Hepatocyte (in vitro differentiated cells): ENCODE measurements at regions not wholly inside any gene's neighbourhood (a gene's known extent, or its start where the extent isn't known, plus 50 kb on each side); places are given as distances from the start of the nearest gene placed in this dataset.

Experiments
- DNase-seq: peaks from one replicate; pipeline ENCODE4 v3.0.0-alpha.2; 2016; ENCODE audit warnings: low spot score
- H2AFZ ChIP-seq: fragments of 200-600 bp; sonication (generic); 2 replicates; pipeline ENCODE4 v1.6.0; 2016; ENCODE audit warnings: antibody characterized with exemption, mild to moderate bottlenecking
- H3K27ac ChIP-seq: fragments of 200-600 bp; sonication (generic); 2 replicates; pipeline ENCODE4 v1.5.1; 2016; ENCODE audit warnings: mild to moderate bottlenecking
- H3K27me3 ChIP-seq: fragments of 200-600 bp; sonication (generic); 2 replicates; pipeline ENCODE4 v1.6.1; 2016
- H3K36me3 ChIP-seq: fragments of 200-600 bp; sonication (generic); replicated peaks from 2 replicates; pipeline ENCODE4 v1.5.1; 2016; ENCODE audit warnings: low read depth; ENCODE audit not compliant: insufficient read depth
- H3K4me1 ChIP-seq: fragments of 200-600 bp; sonication (generic); 2 replicates; pipeline ENCODE4 v1.5.1; 2016; ENCODE audit warnings: mild to moderate bottlenecking, moderate library complexity; ENCODE audit not compliant: insufficient read depth
- H3K4me2 ChIP-seq: fragments of 200-600 bp; sonication (generic); 2 replicates; pipeline ENCODE4 v1.6.0; 2016
- H3K4me3 ChIP-seq: fragments of 200-600 bp; sonication (generic); 2 replicates; pipeline ENCODE4 v1.5.1; 2016; ENCODE audit warnings: mild to moderate bottlenecking
- H3K79me2 ChIP-seq: fragments of 200-600 bp; sonication (generic); 2 replicates; pipeline ENCODE4 v1.6.0; 2017; ENCODE audit warnings: mild to moderate bottlenecking
- H3K9me2 ChIP-seq: fragments of 200-600 bp; sonication (generic); replicated peaks from 2 replicates; pipeline ENCODE4 v1.6.0; 2017; ENCODE audit warnings: mild to moderate bottlenecking; ENCODE audit not compliant: insufficient read depth
- H3K9me3 ChIP-seq: fragments of 200-600 bp; sonication (generic); 2 replicates; pipeline ENCODE4 v1.5.1; 2016; ENCODE audit warnings: low read depth, mild to moderate bottlenecking
- H4K20me1 ChIP-seq: fragments of 200-600 bp; sonication (generic); 2 replicates; pipeline ENCODE4 v1.6.0; 2016; ENCODE audit warnings: mild to moderate bottlenecking; ENCODE audit not compliant: insufficient read depth, poor library complexity, severe bottlenecking
- EZH2 ChIP-seq: fragments of 200-600 bp; sonication (generic); IDR thresholded peaks from 2 replicates; pipeline ENCODE4 v1.6.1; 2016; ENCODE audit warnings: antibody characterized with exemption, mild to moderate bottlenecking, borderline replicate concordance
- EZH2phosphoT487 ChIP-seq: fragments of 200-600 bp; sonication (generic); IDR thresholded peaks from one replicate; pipeline ENCODE4 v1.6.1; 2018; ENCODE audit warnings: antibody characterized with exemption, mild to moderate bottlenecking, low read depth, moderate library complexity; ENCODE audit not compliant: unreplicated experiment, severe bottlenecking
- WGBS: methylation state at CpG from one replicate; pipeline ENCODE4 v1.1.6; 2016; ENCODE audit warnings: low lambda C conversion rate; ENCODE audit errors: missing lambda C conversion rate; 5-methylcytosine and 5-hydroxymethylcytosine counted together
- TF ChIP-seq, protein P1 (sequence below): fragments of 200-600 bp; sonication (generic); IDR thresholded peaks from 2 replicates; pipeline ENCODE4 v1.5.1; 2016; ENCODE audit warnings: antibody characterized with exemption, mild to moderate bottlenecking; ENCODE audit not compliant: poor library complexity

DNA sequence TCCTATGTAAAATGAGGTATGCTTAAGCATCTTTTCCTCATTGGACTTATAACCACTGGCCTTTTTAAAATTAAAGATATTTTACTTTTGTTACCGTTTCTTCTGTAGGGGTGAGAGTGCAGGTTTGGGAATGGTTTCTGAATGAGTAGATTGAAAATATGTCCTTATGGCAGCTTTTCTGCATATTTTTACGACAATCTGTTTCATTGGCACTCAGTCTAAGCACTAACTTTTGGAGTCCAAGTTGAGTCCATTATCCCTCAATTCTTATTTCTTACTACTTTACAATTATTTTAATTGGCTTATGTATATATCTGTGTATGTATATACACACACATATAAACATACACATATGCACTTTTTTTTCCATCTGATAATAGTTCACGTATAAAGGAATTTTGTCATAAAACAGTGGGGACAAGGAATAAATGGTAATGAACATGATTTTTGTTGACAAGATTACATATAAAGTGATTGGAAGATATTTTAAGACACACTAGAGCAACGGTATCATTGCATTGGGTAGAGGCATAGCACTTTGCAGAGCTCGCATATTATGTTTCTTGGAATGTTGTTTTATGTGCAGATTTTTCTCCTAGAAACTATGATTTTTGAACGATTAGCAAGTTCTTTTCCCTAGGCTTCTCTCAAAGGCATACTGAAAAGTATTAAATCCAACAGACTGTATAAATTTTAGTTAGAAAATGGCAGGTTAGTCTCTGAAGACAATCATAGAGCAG lies 133.0 kb downstream of the FAT4 start:
- Histone ChIP-seq H4K20me1 (no peaks in the 10 kb centered on the region), H2AFZ (no peak overlapping the region), H3K27ac (no peak overlapping the region), H3K9me2 (no peaks in the 10 kb centered on the region), H3K36me3 (no peaks in the 10 kb centered on the region), H3K27me3 (no peaks in the 10 kb centered on the region), H3K79me2 (no peaks in the 10 kb centered on the region), H3K4me1 (no peaks in the 10 kb centered on the region), H3K4me2 (no peak overlapping the region), H3K4me3 (no peak overlapping the region), H3K9me3 (no peaks in the 10 kb centered on the region)
- no peak for DNase-seq
- TF ChIP-seq, protein P1, sequence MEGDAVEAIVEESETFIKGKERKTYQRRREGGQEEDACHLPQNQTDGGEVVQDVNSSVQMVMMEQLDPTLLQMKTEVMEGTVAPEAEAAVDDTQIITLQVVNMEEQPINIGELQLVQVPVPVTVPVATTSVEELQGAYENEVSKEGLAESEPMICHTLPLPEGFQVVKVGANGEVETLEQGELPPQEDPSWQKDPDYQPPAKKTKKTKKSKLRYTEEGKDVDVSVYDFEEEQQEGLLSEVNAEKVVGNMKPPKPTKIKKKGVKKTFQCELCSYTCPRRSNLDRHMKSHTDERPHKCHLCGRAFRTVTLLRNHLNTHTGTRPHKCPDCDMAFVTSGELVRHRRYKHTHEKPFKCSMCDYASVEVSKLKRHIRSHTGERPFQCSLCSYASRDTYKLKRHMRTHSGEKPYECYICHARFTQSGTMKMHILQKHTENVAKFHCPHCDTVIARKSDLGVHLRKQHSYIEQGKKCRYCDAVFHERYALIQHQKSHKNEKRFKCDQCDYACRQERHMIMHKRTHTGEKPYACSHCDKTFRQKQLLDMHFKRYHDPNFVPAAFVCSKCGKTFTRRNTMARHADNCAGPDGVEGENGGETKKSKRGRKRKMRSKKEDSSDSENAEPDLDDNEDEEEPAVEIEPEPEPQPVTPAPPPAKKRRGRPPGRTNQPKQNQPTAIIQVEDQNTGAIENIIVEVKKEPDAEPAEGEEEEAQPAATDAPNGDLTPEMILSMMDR: no peak
- TF ChIP-seq EZH2phosphoT487: no peak
- WGBS: 75% methylated on average over 6 of the region's 6 CpGs

DNA sequence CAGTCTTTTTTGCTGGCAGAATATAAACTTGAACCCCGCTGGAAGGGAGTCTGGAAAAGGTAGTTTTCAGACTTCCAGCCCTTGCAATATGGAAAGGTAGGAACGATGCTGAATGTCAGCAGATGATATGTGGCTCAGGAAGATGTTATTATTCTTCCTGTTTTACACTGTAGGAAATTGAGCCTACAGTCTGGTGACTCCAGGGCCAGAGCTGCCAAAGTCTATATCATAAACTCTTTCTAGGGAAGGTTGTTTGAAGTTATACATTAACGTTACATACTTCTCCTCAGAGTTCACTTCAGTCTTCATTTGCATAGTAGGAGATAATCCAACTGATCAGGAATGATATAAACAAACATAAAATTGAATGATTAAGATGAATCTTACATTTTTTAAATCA lies 141.3 kb downstream of the FAT4 start:
- H3K4me2 ChIP-seq: no peak overlapping the region
- no peaks in the 10 kb centered on the region for H3K36me3 ChIP-seq
- no peak overlapping the region for H2AFZ ChIP-seq
- no peaks in the 10 kb centered on the region for H3K27me3 ChIP-seq
- no peak overlapping the region for H3K4me3 ChIP-seq
- no peaks in the 10 kb centered on the region for H3K9me2 ChIP-seq
- H3K27ac ChIP-seq: no peak overlapping the region
- no peaks in the 10 kb centered on the region for H3K79me2 ChIP-seq
- 65% methylated on average over 3 of the region's 3 CpGs for WGBS
- H3K4me1 ChIP-seq: peaks cover 4% of the 10 kb centered on the region
- H3K9me3 ChIP-seq: no peaks in the 10 kb centered on the region
- TF ChIP-seq EZH2phosphoT487 (no peak), EZH2 (no peak)
- TF ChIP-seq, protein P1: no peak
- DNase-seq: peak; percentile 21
- H4K20me1 ChIP-seq: peaks cover 6% of the 10 kb centered on the region

DNA sequence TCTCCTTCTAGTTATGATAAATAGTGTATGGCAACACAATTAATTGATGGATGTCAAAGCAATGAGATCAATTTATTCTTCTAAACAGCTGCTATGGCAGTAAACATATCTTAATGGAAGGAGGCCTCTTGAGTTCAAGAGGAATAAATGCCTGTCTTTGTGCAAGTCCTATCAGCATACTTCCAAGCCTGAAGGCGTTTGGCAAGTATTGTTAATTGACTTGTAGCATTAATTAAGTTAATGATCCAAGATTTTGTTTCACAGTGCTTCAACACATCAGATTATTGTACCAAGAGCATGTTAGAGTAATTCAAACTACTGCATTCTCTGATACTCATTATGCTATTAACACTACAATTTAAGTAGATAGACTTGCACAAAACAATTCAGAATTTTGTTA lies 144.8 kb downstream of the FAT4 start:
- TF ChIP-seq EZH2phosphoT487 (no peak), EZH2 (no peak)
- TF ChIP-seq, protein P1: no peak
- no peak overlapping the region for H3K4me3 ChIP-seq
- H4K20me1 ChIP-seq: peaks cover 11% of the 10 kb centered on the region
- no peaks in the 10 kb centered on the region for H3K9me3 ChIP-seq
- no peaks in the 10 kb centered on the region for H3K27me3 ChIP-seq
- H2AFZ ChIP-seq: no peak overlapping the region
- no peak for DNase-seq
- no peaks in the 10 kb centered on the region for H3K36me3 ChIP-seq
- H3K79me2 ChIP-seq: peaks cover 3% of the 10 kb centered on the region
- no peak overlapping the region for H3K27ac ChIP-seq
- peaks cover 4% of the 10 kb centered on the region for H3K4me1 ChIP-seq
- H3K9me2 ChIP-seq: no peaks in the 10 kb centered on the region
- WGBS: 91% methylated on average over 1 of the region's 1 CpG
- H3K4me2 ChIP-seq: no peak overlapping the region
